WTC11 (cell line): ENCODE measurements at regions not wholly inside any gene's neighbourhood (a gene's known extent, or its start where the extent isn't known, plus 50 kb on each side); places are given as distances from the start of the nearest gene placed in this dataset.

Experiments used
- ATAC-seq: fragments of 200-7000 bp; cut with Tn5 transposase; 2 replicates; pipeline ENCODE4 v1.10.0; 2021; ENCODE audit warnings: mild to moderate bottlenecking, moderate library complexity
- CTCF ChIA-PET: fragments of 300-600 bp; sonication (Branson Sonifier 250); formaldehyde crosslinking; loops from one replicate; lab custom pipeline; 2021; ENCODE audit warnings: antibody characterized with exemption; lab: Charles Lee
- POLR2A ChIA-PET: fragments of 350-600 bp; sonication (Branson Sonifier 250); formaldehyde crosslinking; loops from one replicate; lab custom pipeline; 2021; ENCODE audit warnings: antibody characterized with exemption; lab: Charles Lee
- DNase-seq: peaks from one replicate; pipeline ENCODE4 v3.0.0; 2021; ENCODE audit warnings: low spot score
- H3K27ac Mint-ChIP-seq: 2 replicates; pipeline ENCODE4 v1.8.0; 2021; ENCODE audit warnings: mixed read lengths
- H3K27me3 Mint-ChIP-seq: 2 replicates; pipeline ENCODE4 v1.8.0; 2021; ENCODE audit warnings: low read depth, mild to moderate bottlenecking, moderate library complexity, mixed read lengths
- H3K36me3 Mint-ChIP-seq: 2 replicates; pipeline ENCODE4 v1.8.0; 2021; ENCODE audit warnings: mixed read lengths
- H3K4me1 Mint-ChIP-seq: 2 replicates; pipeline ENCODE4 v1.8.0; 2022; ENCODE audit warnings: mixed read lengths
- H3K4me3 Mint-ChIP-seq: 2 replicates; pipeline ENCODE4 v1.8.0; 2021; ENCODE audit warnings: mild to moderate bottlenecking, moderate library complexity, mixed read lengths
- H3K9me3 Mint-ChIP-seq: 2 replicates; pipeline ENCODE4 v1.8.0; 2021; ENCODE audit warnings: mixed read lengths
- FOXP1 ChIP-seq: sonication (generic); formaldehyde crosslinking; IDR thresholded peaks from 2 replicates; pipeline ENCODE4 v1.8.0; 2022; ENCODE audit warnings: missing genetic modification reagents, mild to moderate bottlenecking, moderate library complexity, borderline replicate concordance
- NFATC4 ChIP-seq: fragments of 250-450 bp; sonication (Bioruptor Pico); IDR thresholded peaks from 2 replicates; pipeline ENCODE4 v1.9.0; 2021; ENCODE audit warnings: mild to moderate bottlenecking
- OVOL2 ChIP-seq: fragments of 250-450 bp; sonication (Bioruptor Pico); IDR thresholded peaks from 2 replicates; pipeline ENCODE4 v1.9.0; 2021; ENCODE audit warnings: mild to moderate bottlenecking, borderline replicate concordance
- PRRX2 ChIP-seq: fragments of 250-450 bp; sonication (Bioruptor Pico); IDR thresholded peaks from 2 replicates; pipeline ENCODE4 v1.8.0; 2021; ENCODE audit warnings: mild to moderate bottlenecking
- RELA ChIP-seq: sonication (generic); formaldehyde crosslinking; IDR thresholded peaks from 2 replicates; pipeline ENCODE4 v1.8.1; 2022; ENCODE audit warnings: missing genetic modification reagents, mild to moderate bottlenecking, borderline replicate concordance
- RORB ChIP-seq: fragments of 250-450 bp; sonication (Bioruptor Pico); IDR thresholded peaks from 2 replicates; pipeline ENCODE4 v1.9.0; 2021; ENCODE audit warnings: mild to moderate bottlenecking
- TEAD1 ChIP-seq: sonication (generic); formaldehyde crosslinking; IDR thresholded peaks from 2 replicates; pipeline ENCODE4 v1.8.0; 2022; ENCODE audit warnings: mild to moderate bottlenecking, missing genetic modification reagents
- ZNF396 ChIP-seq: fragments of 250-450 bp; sonication (Bioruptor Pico); IDR thresholded peaks from 2 replicates; pipeline ENCODE4 v1.8.0; 2021; ENCODE audit warnings: mild to moderate bottlenecking, moderate library complexity, borderline replicate concordance
- TF ChIP-seq, protein P1 (sequence below): sonication (generic); formaldehyde crosslinking; IDR thresholded peaks from 2 replicates; pipeline ENCODE4 v1.8.1; 2023; ENCODE audit warnings: mild to moderate bottlenecking, missing genetic modification reagents, borderline replicate concordance
- TF ChIP-seq, protein P2 (sequence below): sonication (generic); formaldehyde crosslinking; IDR thresholded peaks from 2 replicates; pipeline ENCODE4 v1.8.0; 2022; ENCODE audit warnings: missing genetic modification reagents
- TF ChIP-seq, protein P3 (sequence below): sonication (generic); formaldehyde crosslinking; IDR thresholded peaks from 2 replicates; pipeline ENCODE4 v1.8.1; 2022; ENCODE audit warnings: missing genetic modification reagents, borderline replicate concordance
- TF ChIP-seq, protein P4 (sequence below): sonication (generic); formaldehyde crosslinking; IDR thresholded peaks from 2 replicates; pipeline ENCODE4 v1.8.0; 2023; ENCODE audit warnings: missing genetic modification reagents
- TF ChIP-seq, protein P5 (sequence below): fragments of 200-600 bp; IDR thresholded peaks from 2 replicates; pipeline ENCODE4 v1.8.0; 2022; ENCODE audit warnings: antibody characterized with exemption
- TF ChIP-seq, protein P6 (sequence below): sonication (generic); formaldehyde crosslinking; conservative IDR thresholded peaks from 2 replicates; pipeline ENCODE4 v1.8.1; 2022; ENCODE audit warnings: mild to moderate bottlenecking, missing genetic modification reagents
- TF ChIP-seq, protein P7 (sequence below): sonication (generic); formaldehyde crosslinking; conservative IDR thresholded peaks from 2 replicates; pipeline ENCODE4 v1.8.1; 2023; ENCODE audit warnings: mild to moderate bottlenecking, low read depth, missing genetic modification reagents, moderate library complexity

DNA sequence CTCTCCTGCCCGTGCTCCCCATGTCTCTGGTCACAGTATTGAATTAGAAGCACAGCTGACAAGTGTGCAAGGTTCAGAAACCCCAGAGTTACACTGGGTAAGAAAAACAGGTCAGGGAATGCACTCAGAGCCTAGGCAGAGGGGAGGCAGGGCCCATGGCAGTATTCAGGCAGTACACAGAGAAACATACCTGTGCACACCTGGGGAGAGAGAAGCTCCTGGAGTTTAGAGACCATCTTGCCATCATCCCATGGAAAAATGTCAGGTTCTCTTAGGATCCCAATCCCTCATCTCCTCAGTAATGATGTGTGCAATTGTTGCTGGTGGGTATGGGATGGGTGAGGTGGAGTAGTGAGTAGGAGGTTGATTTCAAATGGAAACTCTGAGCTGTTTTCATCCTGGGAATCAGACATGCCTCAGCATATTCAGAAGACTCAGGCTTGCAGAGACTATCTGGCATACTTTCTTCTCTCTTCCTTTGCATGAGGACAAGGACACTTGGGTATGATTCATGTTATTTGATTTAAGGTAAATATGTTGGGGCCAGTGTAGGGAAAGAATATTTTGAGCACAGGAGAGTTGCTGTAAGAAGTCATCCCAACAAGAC is 228.5 kb downstream of the ESM1 start (continued):
- TF ChIP-seq, protein P1, sequence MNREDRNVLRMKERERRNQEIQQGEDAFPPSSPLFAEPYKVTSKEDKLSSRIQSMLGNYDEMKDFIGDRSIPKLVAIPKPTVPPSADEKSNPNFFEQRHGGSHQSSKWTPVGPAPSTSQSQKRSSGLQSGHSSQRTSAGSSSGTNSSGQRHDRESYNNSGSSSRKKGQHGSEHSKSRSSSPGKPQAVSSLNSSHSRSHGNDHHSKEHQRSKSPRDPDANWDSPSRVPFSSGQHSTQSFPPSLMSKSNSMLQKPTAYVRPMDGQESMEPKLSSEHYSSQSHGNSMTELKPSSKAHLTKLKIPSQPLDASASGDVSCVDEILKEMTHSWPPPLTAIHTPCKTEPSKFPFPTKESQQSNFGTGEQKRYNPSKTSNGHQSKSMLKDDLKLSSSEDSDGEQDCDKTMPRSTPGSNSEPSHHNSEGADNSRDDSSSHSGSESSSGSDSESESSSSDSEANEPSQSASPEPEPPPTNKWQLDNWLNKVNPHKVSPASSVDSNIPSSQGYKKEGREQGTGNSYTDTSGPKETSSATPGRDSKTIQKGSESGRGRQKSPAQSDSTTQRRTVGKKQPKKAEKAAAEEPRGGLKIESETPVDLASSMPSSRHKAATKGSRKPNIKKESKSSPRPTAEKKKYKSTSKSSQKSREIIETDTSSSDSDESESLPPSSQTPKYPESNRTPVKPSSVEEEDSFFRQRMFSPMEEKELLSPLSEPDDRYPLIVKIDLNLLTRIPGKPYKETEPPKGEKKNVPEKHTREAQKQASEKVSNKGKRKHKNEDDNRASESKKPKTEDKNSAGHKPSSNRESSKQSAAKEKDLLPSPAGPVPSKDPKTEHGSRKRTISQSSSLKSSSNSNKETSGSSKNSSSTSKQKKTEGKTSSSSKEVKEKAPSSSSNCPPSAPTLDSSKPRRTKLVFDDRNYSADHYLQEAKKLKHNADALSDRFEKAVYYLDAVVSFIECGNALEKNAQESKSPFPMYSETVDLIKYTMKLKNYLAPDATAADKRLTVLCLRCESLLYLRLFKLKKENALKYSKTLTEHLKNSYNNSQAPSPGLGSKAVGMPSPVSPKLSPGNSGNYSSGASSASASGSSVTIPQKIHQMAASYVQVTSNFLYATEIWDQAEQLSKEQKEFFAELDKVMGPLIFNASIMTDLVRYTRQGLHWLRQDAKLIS = no peak
- TF ChIP-seq, protein P2, sequence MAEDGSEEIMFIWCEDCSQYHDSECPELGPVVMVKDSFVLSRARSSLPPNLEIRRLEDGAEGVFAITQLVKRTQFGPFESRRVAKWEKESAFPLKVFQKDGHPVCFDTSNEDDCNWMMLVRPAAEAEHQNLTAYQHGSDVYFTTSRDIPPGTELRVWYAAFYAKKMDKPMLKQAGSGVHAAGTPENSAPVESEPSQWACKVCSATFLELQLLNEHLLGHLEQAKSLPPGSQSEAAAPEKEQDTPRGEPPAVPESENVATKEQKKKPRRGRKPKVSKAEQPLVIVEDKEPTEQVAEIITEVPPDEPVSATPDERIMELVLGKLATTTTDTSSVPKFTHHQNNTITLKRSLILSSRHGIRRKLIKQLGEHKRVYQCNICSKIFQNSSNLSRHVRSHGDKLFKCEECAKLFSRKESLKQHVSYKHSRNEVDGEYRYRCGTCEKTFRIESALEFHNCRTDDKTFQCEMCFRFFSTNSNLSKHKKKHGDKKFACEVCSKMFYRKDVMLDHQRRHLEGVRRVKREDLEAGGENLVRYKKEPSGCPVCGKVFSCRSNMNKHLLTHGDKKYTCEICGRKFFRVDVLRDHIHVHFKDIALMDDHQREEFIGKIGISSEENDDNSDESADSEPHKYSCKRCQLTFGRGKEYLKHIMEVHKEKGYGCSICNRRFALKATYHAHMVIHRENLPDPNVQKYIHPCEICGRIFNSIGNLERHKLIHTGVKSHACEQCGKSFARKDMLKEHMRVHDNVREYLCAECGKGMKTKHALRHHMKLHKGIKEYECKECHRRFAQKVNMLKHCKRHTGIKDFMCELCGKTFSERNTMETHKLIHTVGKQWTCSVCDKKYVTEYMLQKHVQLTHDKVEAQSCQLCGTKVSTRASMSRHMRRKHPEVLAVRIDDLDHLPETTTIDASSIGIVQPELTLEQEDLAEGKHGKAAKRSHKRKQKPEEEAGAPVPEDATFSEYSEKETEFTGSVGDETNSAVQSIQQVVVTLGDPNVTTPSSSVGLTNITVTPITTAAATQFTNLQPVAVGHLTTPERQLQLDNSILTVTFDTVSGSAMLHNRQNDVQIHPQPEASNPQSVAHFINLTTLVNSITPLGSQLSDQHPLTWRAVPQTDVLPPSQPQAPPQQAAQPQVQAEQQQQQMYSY (CRISPR knock-in tag) = no peak
- TF ChIP-seq, protein P3, sequence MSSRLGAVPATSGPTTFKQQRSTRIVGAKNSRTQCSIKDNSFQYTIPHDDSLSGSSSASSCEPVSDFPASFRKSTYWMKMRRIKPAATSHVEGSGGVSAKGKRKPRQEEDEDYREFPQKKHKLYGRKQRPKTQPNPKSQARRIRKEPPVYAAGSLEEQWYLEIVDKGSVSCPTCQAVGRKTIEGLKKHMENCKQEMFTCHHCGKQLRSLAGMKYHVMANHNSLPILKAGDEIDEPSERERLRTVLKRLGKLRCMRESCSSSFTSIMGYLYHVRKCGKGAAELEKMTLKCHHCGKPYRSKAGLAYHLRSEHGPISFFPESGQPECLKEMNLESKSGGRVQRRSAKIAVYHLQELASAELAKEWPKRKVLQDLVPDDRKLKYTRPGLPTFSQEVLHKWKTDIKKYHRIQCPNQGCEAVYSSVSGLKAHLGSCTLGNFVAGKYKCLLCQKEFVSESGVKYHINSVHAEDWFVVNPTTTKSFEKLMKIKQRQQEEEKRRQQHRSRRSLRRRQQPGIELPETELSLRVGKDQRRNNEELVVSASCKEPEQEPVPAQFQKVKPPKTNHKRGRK (CRISPR knock-in tag) = no peak

DNA sequence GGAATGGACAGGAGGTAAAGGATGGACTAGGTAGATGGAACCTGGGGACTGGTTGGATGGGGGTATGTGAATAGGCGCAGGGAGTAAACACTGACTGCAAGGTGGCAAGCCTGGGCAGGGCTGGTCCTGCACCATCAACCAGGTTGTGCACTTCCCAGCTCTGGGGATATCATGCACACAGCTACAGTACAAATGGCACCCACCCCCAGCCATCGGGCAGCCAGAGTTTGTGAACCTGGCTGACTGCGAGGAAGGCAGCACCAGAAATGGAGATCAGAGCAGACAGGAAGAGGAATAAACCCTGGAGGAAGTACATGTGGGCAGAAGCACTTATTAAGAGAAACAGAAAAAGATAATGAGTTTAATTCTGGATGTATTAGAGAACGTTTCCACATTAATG is 229.1 kb downstream of the ESM1 start:
- Mint-ChIP-seq H3K27me3 (no peaks in the 10 kb centered on the region), H3K4me1 (no peaks in the 10 kb centered on the region), H3K4me3 (no peak overlapping the region), H3K27ac (no peak overlapping the region), H3K9me3 (peaks cover under 1% of the 10 kb centered on the region; the same call in 1 of the 2 replicates), H3K36me3 (no peaks in the 10 kb centered on the region)
- DNase-seq = no peak
- ChIA-PET POLR2A (no interaction called here), CTCF (no interaction called here)
- ATAC-seq = no peak
- TF ChIP-seq FOXP1 (CRISPR knock-in tag) (no peak), TEAD1 (CRISPR knock-in tag) (no peak), PRRX2 (CRISPR knock-in tag) (no peak), OVOL2 (CRISPR knock-in tag) (no peak), RORB (CRISPR knock-in tag) (no peak), ZNF396 (no peak), NFATC4 (CRISPR knock-in tag) (no peak), RELA (CRISPR knock-in tag) (no peak)
- TF ChIP-seq, protein P4, sequence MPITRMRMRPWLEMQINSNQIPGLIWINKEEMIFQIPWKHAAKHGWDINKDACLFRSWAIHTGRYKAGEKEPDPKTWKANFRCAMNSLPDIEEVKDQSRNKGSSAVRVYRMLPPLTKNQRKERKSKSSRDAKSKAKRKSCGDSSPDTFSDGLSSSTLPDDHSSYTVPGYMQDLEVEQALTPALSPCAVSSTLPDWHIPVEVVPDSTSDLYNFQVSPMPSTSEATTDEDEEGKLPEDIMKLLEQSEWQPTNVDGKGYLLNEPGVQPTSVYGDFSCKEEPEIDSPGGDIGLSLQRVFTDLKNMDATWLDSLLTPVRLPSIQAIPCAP (CRISPR knock-in tag) = no peak
- TF ChIP-seq, protein P5, sequence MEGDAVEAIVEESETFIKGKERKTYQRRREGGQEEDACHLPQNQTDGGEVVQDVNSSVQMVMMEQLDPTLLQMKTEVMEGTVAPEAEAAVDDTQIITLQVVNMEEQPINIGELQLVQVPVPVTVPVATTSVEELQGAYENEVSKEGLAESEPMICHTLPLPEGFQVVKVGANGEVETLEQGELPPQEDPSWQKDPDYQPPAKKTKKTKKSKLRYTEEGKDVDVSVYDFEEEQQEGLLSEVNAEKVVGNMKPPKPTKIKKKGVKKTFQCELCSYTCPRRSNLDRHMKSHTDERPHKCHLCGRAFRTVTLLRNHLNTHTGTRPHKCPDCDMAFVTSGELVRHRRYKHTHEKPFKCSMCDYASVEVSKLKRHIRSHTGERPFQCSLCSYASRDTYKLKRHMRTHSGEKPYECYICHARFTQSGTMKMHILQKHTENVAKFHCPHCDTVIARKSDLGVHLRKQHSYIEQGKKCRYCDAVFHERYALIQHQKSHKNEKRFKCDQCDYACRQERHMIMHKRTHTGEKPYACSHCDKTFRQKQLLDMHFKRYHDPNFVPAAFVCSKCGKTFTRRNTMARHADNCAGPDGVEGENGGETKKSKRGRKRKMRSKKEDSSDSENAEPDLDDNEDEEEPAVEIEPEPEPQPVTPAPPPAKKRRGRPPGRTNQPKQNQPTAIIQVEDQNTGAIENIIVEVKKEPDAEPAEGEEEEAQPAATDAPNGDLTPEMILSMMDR = no peak
- TF ChIP-seq, protein P1 = no peak
- TF ChIP-seq, protein P6, sequence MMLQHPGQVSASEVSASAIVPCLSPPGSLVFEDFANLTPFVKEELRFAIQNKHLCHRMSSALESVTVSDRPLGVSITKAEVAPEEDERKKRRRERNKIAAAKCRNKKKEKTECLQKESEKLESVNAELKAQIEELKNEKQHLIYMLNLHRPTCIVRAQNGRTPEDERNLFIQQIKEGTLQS (CRISPR knock-in tag) = no peak
- TF ChIP-seq, protein P7, sequence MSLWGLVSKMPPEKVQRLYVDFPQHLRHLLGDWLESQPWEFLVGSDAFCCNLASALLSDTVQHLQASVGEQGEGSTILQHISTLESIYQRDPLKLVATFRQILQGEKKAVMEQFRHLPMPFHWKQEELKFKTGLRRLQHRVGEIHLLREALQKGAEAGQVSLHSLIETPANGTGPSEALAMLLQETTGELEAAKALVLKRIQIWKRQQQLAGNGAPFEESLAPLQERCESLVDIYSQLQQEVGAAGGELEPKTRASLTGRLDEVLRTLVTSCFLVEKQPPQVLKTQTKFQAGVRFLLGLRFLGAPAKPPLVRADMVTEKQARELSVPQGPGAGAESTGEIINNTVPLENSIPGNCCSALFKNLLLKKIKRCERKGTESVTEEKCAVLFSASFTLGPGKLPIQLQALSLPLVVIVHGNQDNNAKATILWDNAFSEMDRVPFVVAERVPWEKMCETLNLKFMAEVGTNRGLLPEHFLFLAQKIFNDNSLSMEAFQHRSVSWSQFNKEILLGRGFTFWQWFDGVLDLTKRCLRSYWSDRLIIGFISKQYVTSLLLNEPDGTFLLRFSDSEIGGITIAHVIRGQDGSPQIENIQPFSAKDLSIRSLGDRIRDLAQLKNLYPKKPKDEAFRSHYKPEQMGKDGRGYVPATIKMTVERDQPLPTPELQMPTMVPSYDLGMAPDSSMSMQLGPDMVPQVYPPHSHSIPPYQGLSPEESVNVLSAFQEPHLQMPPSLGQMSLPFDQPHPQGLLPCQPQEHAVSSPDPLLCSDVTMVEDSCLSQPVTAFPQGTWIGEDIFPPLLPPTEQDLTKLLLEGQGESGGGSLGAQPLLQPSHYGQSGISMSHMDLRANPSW (CRISPR knock-in tag) = no peak
